ENCODE measurements at regions not wholly inside any gene's neighbourhood (a gene's known extent, or its start where the extent isn't known, plus 50 kb on each side); places are given as distances from the start of the nearest gene placed in this dataset.

DNA sequence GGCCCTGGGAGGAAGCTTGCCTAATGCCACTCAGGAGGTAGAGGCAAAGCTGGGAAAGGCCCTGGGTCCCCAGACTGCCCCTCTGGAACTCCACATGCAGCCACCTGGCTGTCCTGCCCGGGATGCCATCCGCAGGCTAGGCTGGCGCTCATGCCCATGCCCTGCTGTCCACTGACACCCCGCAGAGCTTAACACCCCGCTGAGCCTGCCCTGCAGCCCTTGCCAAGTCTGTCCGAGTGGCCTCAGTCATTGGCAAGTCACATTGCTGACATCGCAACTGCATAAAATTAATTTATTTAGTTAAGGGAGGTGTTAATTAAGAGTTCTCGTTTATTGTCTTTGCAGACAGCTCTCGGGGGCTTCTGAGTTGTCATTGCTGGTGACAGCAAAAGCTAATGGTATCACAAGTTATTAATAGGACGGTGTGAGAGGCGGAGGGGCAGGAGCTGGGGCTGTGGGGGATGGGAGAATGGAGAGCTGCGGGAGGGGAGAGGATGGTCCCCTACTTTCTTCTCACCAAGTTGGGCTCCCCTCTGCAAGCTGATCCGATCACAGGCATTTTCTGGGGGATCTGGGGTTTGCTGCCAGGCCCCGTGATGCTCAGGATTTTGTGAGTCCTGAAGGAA, 55.6 kb upstream of the PCBD1 start:
- H3K4me3 ChIP-seq (ENCODE audit: low read depth, low read length) = no peak overlapping the region
- no peaks in the 10 kb centered on the region for H3K36me3 ChIP-seq (ENCODE audit: control insufficient read depth, insufficient read depth, low read length)
- POLR2A ChIA-PET = no interaction called here
- TF ChIP-seq CTCF (IDR thresholded peaks at IDR 0.05; ENCODE audit: insufficient read depth, low read depth, low read length) = no peak
- CTCF ChIA-PET = interaction anchor here (1.0 to 1.6 kb wide), 2 partner anchors 12 to 19 kb away, joined by 4 to 5 read pairs; no protein-coding TSS in a partner anchor
- peaks cover 15% of the 10 kb centered on the region for H3K27me3 ChIP-seq (ENCODE audit: control insufficient read depth, insufficient read depth, low read length)
- no peak for DNase-seq (ENCODE audit: low read depth)

DNA sequence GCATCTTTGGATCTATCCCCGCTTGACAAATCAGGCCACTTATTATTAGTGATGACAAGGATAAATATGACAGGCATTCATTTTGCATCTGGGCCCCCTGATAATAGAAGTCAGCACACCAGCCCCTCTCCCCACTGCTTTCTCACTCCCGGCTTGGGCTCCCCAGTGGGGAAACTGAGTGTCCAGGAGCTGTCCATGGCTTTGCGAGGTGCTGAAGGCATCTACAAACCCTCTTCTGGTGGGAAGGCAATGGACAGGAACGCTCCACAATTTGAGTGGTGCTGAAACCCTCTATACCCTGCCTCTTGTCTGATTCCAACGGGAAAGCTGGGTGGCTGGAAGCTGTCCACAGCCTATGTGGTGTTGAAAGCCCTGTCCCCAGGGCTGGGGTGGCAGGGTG, 61.7 kb upstream of the PCBD1 start:
- CTCF ChIA-PET = interaction anchor here (1.1 kb wide), 1 partner anchor 25 kb away, joined by 4 read pairs; no protein-coding TSS in a partner anchor
- no peak for DNase-seq (ENCODE audit: low read depth)
- H3K27me3 ChIP-seq (ENCODE audit: control insufficient read depth, insufficient read depth, low read length) = peaks cover 6% of the 10 kb centered on the region
- POLR2A ChIA-PET = no interaction called here
- no peak overlapping the region for H3K4me3 ChIP-seq (ENCODE audit: low read depth, low read length)
- TF ChIP-seq CTCF (IDR thresholded peaks at IDR 0.05; ENCODE audit: insufficient read depth, low read depth, low read length) = no peak
- no peaks in the 10 kb centered on the region for H3K36me3 ChIP-seq (ENCODE audit: control insufficient read depth, insufficient read depth, low read length)

DNA sequence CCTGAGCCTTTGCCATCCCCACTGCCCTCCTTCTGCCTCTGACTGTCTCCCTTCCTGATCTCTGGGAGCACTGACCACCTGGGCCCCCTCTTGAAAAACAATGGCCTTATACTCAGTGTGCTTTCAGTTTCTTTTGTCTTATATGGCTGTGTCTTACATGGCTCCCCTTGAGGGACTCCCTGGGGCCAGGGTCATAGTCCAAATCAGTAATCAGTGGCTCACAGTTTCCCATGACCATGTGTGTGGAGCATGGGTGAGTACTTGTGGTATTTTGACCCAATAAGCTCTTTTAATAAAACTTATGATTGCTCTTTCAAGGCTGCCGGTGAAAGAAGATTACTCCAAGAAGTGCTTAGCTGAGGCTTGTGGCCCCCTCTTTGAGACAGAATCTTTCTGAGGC, 62.4 kb upstream of the PCBD1 start:
- H3K27me3 ChIP-seq (ENCODE audit: control insufficient read depth, insufficient read depth, low read length) = peaks cover 6% of the 10 kb centered on the region; the same call in 1 of the 2 replicates
- POLR2A ChIA-PET = no interaction called here
- DNase-seq (ENCODE audit: low read depth) = no peak
- no peak for TF ChIP-seq CTCF (IDR thresholded peaks at IDR 0.05; ENCODE audit: insufficient read depth, low read depth, low read length)
- H3K36me3 ChIP-seq (ENCODE audit: control insufficient read depth, insufficient read depth, low read length) = no peaks in the 10 kb centered on the region
- CTCF ChIA-PET = interaction anchor here (0.9 to 1.1 kb wide), 2 partner anchors 26 to 36 kb away, joined by 3 to 4 read pairs; no protein-coding TSS in a partner anchor
- H3K4me3 ChIP-seq (ENCODE audit: low read depth, low read length) = no peak overlapping the region

DNA sequence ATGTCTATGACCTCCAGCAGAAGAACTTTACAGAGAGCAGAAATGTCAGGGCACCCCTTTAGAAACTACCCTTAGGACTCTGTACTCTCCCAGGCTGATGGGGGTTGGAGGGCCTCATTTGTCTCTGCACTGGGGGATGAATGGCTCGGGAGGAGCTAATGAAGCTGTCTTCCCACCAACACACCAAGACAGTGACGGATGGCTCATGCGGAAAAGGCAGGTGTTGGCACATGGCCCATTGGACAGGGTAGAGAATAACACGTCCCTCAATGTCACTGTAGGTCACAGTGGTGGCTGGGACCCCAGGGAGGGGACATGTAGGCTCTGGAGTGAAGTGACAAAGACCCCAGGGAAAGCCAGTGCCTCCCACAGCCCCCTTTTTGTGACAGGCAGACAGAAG, 64.0 kb upstream of the PCBD1 start:
- peaks cover 1% of the 10 kb centered on the region; the same call in 1 of the 2 replicates for H3K27me3 ChIP-seq (ENCODE audit: control insufficient read depth, insufficient read depth, low read length)
- no peak overlapping the region for H3K4me3 ChIP-seq (ENCODE audit: low read depth, low read length)
- ChIA-PET POLR2A (no interaction called here), CTCF (no interaction called here)
- no peak for DNase-seq (ENCODE audit: low read depth)
- TF ChIP-seq CTCF (IDR thresholded peaks at IDR 0.05; ENCODE audit: insufficient read depth, low read depth, low read length) = no peak
- no peaks in the 10 kb centered on the region for H3K36me3 ChIP-seq (ENCODE audit: control insufficient read depth, insufficient read depth, low read length)

GRCh38 chr10:70952921-70953320, 64.6 kb upstream of the PCBD1 start:
- POLR2A ChIA-PET = no interaction called here
- CTCF ChIA-PET = no interaction called here
- no peak for TF ChIP-seq CTCF (IDR thresholded peaks at IDR 0.05; ENCODE audit: insufficient read depth, low read depth, low read length)
- H3K4me3 ChIP-seq (ENCODE audit: low read depth, low read length) = no peak overlapping the region
- peaks cover 1% of the 10 kb centered on the region; the same call in 1 of the 2 replicates for H3K27me3 ChIP-seq (ENCODE audit: control insufficient read depth, insufficient read depth, low read length)
- no peak for DNase-seq (ENCODE audit: low read depth)
- H3K36me3 ChIP-seq (ENCODE audit: control insufficient read depth, insufficient read depth, low read length) = no peaks in the 10 kb centered on the region

All from BJ (cell line).